Type B pancreatic cell (in vitro differentiated cells): ENCODE measurements at regions not wholly inside any gene's neighbourhood (a gene's known extent, or its start where the extent isn't known, plus 50 kb on each side); places are given as distances from the start of the nearest gene placed in this dataset.

Source experiments
- DNase-seq: peaks from one replicate; pipeline ENCODE4 v3.0.0; 2021; ENCODE audit warnings: mixed read lengths; ENCODE audit not compliant: unreplicated experiment; ENCODE audit errors: extremely low spot score
- H3K27ac Mint-ChIP-seq: 2 replicates; pipeline ENCODE4 v1.8.0; 2021; ENCODE audit warnings: mild to moderate bottlenecking, mixed read lengths
- H3K27me3 Mint-ChIP-seq: 2 replicates; pipeline ENCODE4 v1.8.0; 2021; ENCODE audit warnings: mixed read lengths
- H3K36me3 Mint-ChIP-seq: 2 replicates; pipeline ENCODE4 v1.8.0; 2021; ENCODE audit warnings: mixed read lengths
- H3K4me1 Mint-ChIP-seq: one replicate; pipeline ENCODE4 v1.8.0; 2021; ENCODE audit warnings: mixed read lengths; ENCODE audit not compliant: unreplicated experiment
- H3K4me3 Mint-ChIP-seq: 2 replicates; pipeline ENCODE4 v1.8.0; 2021; ENCODE audit warnings: mild to moderate bottlenecking, mixed read lengths
- H3K9me3 Mint-ChIP-seq: 2 replicates; pipeline ENCODE4 v1.8.0; 2021; ENCODE audit warnings: mixed read lengths
- CTCF ChIP-seq: fragments of 200-600 bp; sonication (generic); conservative IDR thresholded peaks from 2 replicates; pipeline ENCODE4 v1.5.0; 2021; ENCODE audit warnings: antibody characterized with exemption, mild to moderate bottlenecking

GRCh38 chr12:114936148-114937079 lies 252.4 kb upstream of the TBX3 start:
- H3K36me3 Mint-ChIP-seq: peaks cover 3% of the 10 kb centered on the region
- H3K27ac Mint-ChIP-seq: no peak overlapping the region
- DNase-seq: no peak
- no peak for TF ChIP-seq CTCF
- H3K27me3 Mint-ChIP-seq: no peaks in the 10 kb centered on the region
- H3K9me3 Mint-ChIP-seq: peaks cover 23% of the 10 kb centered on the region
- H3K4me1 Mint-ChIP-seq: peaks cover 11% of the 10 kb centered on the region
- H3K4me3 Mint-ChIP-seq: no peak overlapping the region

DNA sequence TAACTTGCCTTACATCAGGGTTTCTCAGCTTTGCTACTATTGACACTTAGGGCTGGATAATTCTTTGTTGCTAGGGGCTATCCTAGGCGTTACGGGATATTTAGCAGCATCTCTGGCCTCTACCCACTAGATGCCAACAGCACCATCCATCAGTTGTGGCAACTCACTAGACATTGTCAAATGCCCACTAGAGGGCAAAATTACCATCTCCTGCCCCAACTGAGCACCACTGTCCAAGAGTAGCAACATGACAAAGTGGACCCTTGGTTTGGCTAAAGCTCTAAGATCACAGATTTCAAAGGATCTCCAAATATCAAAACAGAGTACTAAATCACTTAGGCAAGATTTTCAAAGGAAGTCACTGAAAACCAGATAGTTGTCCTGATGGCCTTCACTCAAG lies 251.7 kb upstream of the TBX3 start:
- Mint-ChIP-seq H3K9me3 (peaks cover 23% of the 10 kb centered on the region), H3K4me1 (peaks cover 11% of the 10 kb centered on the region), H3K36me3 (peaks cover 3% of the 10 kb centered on the region), H3K27me3 (no peaks in the 10 kb centered on the region), H3K27ac (no peak overlapping the region), H3K4me3 (no peak overlapping the region)
- DNase-seq: no peak
- TF ChIP-seq CTCF: no peak

DNA sequence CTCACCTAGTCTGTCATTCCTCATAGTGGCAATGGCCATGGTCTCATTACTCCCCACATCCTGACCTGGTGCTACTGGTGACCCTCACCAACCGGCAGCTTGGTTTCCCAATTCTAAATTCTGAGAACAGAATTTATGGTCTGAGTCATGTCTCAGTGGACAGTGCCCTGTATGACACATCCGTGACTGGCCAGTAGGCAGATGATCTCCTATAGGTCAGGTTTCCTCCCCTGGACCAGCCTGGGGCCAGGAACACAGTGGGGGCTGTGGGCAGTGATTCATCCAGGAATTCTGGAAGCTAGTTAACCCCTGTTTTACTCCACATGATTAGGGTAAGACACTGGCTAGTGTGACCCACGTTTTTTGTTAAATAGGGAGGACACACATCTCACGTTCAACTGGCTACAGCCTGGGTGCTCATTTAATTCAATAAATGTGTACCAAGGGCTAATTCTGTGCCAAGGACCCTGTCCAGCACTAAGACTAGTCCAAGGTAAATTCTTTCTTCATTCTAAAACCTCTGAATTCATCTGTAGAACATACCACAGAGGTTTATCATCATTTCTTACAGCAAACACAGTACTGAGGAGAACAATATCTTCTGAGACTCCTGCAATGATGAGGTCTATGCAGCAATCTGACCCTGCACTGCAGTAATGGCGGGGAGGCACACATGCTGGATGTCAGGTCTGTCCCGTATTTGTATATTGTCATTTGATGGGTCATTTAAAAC lies 249.6 kb upstream of the TBX3 start:
- peaks cover 23% of the 10 kb centered on the region for H3K9me3 Mint-ChIP-seq
- peaks cover 11% of the 10 kb centered on the region for H3K4me1 Mint-ChIP-seq
- no peak for TF ChIP-seq CTCF
- no peak overlapping the region for H3K27ac Mint-ChIP-seq
- no peaks in the 10 kb centered on the region for H3K27me3 Mint-ChIP-seq
- DNase-seq: no peak
- H3K36me3 Mint-ChIP-seq: peaks cover 3% of the 10 kb centered on the region
- H3K4me3 Mint-ChIP-seq: no peak overlapping the region

DNA sequence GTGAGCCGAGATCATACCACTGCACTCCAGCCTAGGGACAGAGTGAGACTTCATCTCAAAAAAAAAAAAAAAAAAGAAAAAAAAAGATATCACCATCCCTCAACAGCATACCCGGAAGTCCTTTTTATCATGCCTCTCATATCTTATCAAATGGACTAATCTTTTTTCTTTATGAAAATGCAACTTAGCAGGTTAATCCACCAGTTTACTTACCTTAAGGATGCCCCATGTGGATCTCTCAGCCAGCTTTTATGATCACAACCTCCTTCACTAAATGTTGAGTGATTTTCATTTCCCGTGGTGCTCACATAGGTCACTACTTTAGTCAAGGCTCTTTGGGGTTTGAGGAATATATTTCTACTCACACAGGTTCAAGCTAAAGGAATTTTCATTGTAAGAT lies 248.8 kb upstream of the TBX3 start:
- H3K36me3 Mint-ChIP-seq: peaks cover 3% of the 10 kb centered on the region
- no peak for TF ChIP-seq CTCF

GRCh38 chr12:114931025-114931424 lies 247.1 kb upstream of the TBX3 start:
- H3K27ac Mint-ChIP-seq: no peak overlapping the region
- H3K36me3 Mint-ChIP-seq: no peaks in the 10 kb centered on the region
- no peak overlapping the region for H3K4me3 Mint-ChIP-seq

More for the DNA sequence above, 248.8 kb upstream of the TBX3 start:
- H3K27me3 Mint-ChIP-seq: no peaks in the 10 kb centered on the region
- H3K4me3 Mint-ChIP-seq: no peak overlapping the region
- H3K4me1 Mint-ChIP-seq: peaks cover 5% of the 10 kb centered on the region
- H3K27ac Mint-ChIP-seq: no peak overlapping the region
- peaks cover 23% of the 10 kb centered on the region for H3K9me3 Mint-ChIP-seq
- DNase-seq: no peak

More at GRCh38 chr12:114931025-114931424, 247.1 kb upstream of the TBX3 start:
- no peak for DNase-seq
- H3K27me3 Mint-ChIP-seq: no peaks in the 10 kb centered on the region
- TF ChIP-seq CTCF: no peak
- H3K9me3 Mint-ChIP-seq: peaks cover 12% of the 10 kb centered on the region
- H3K4me1 Mint-ChIP-seq: no peaks in the 10 kb centered on the region
